Spleen (tissue), 11 donors: ENCODE measurements at regions not wholly inside any gene's neighbourhood (a gene's known extent, or its start where the extent isn't known, plus 50 kb on each side); places are given as distances from the start of the nearest gene placed in this dataset.

Experiments used
- DNase-seq: peaks from one replicate; pipeline ENCODE4 v3.0.0-alpha.2; 2020
- H3K27ac ChIP-seq, 8 donors: fragments of 200-600 bp; sonication (generic) in 7 of 8; 1 replicate in 4 of 8; 2 replicates in 4 of 8; pipeline versions ENCODE4 v1.5.0 to v1.8.0; 2016 to 2021; ENCODE audit warnings: inconsistent platforms in 4 of 8, mild to moderate bottlenecking in 4 of 8, moderate library complexity in 1 of 8
- H3K27me3 ChIP-seq, 7 donors: fragments of 200-600 bp; sonication (generic) in 6 of 7; replicated peaks in 1 of 7; 1 replicate in 4 of 7; 2 replicates in 3 of 7; pipeline versions ENCODE4 v1.5.0 to v1.8.0; 2016 to 2021; ENCODE audit warnings: inconsistent platforms in 3 of 7, mild to moderate bottlenecking in 1 of 7
- H3K36me3 ChIP-seq, 6 donors: fragments of 200-600 bp; sonication (generic) in 5 of 6; 1 replicate in 4 of 6; 2 replicates in 2 of 6; pipeline versions ENCODE4 v1.5.0 to v1.8.0; 2016 to 2021; ENCODE audit warnings: inconsistent platforms in 2 of 6
- H3K4me1 ChIP-seq, 6 donors: fragments of 200-600 bp; sonication (generic) in 5 of 6; 1 replicate in 3 of 6; 2 replicates in 3 of 6; pipeline versions ENCODE4 v1.5.0 to v1.8.0; 2016 to 2021; ENCODE audit warnings: inconsistent platforms in 3 of 6
- H3K4me3 ChIP-seq, 8 donors: fragments of 200-600 bp; sonication (generic) in 7 of 8; 1 replicate in 4 of 8; 2 replicates in 4 of 8; pipeline versions ENCODE4 v1.5.0 to v1.8.0; 2016 to 2021; ENCODE audit warnings: inconsistent platforms in 4 of 8, mild to moderate bottlenecking in 4 of 8, moderate library complexity in 2 of 8
- H3K9me3 ChIP-seq, 8 donors: fragments of 200-600 bp; sonication (generic) in 7 of 8; 1 replicate in 4 of 8; 2 replicates in 4 of 8; pipeline versions ENCODE4 v1.5.0 to v1.8.0; 2016 to 2021; ENCODE audit warnings: inconsistent platforms in 4 of 8
- POLR2A ChIP-seq, 3 donors: fragments of 450-650 bp; IDR thresholded peaks; one replicate each; pipeline ENCODE4 v1.5.1; 2017; ENCODE audit warnings: antibody characterized with exemption in 3 of 3, mild to moderate bottlenecking in 1 of 3
- POLR2AphosphoS5 ChIP-seq, 3 donors: sonication (generic); formaldehyde crosslinking; IDR thresholded peaks; one replicate each; pipeline ENCODE4 v1.5.1; 2017; ENCODE audit warnings: antibody characterized with exemption in 3 of 3
- WGBS, 5 donors: extraction: QIAGEN DNeasy Blood & Tissue Kit in 3 of 5; methylation state at CpG; one replicate each; pipeline versions ENCODE4 v1.1.5 to v1.1.7; 2013 to 2018; 5-methylcytosine and 5-hydroxymethylcytosine counted together
- intact Hi-C: fragments of 100-400 bp; cut with DNase I; formaldehyde crosslinking; loops from one replicate; pipeline ENCODE4 v1.15.0; 2023; ENCODE audit warnings: low total_unique reads
- TF ChIP-seq, protein P1 (sequence below), 11 experiments: fragments of 200-600 bp in 7 of 11; fragments of 450-650 bp in 4 of 11; sonication (generic) in 4 of 11; IDR thresholded peaks in 8 of 11; conservative IDR thresholded peaks in 3 of 11; 1 replicate in 7 of 11; 2 replicates in 4 of 11; pipeline versions ENCODE4 v1.4.0 to v1.8.0; 2016 to 2021; ENCODE audit warnings: antibody characterized with exemption in 11 of 11, inconsistent platforms in 4 of 11, mild to moderate bottlenecking in 1 of 11
- donor health status: healthy with polysubstance abuse.
- donor health status: DM: no; HTN: no; CAD: no; lungs with moderate emphysema.
- donor health status: DM: no; HTN: no; CAD: no.
- donor health status: Bipolar disorder and iron deficiency.
- donor health status: healthy.
- donor health status: DM: no; HTN: no; CAD: no.
- donor health status: DM: yes; HTN: yes; CAD: no.

DNA sequence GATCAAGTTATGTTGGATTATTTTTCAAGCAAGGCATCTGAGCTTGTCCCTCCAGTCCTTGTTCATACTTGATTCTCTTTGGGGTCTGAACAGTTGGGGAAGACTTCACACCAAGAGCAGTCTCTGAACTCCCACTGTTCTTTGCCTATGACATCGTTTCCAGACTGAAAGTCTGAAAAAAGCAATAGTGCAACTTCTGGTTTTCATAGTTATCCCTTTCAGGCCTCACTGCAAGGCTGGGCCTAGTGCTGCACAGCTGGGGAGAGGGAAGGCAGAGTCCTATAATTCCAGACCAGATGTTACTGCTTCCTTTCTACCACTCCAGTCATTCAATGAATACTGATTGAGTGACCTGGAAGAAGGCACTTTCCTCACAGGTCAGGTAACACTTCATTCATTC lies 187.1 kb upstream of the CCND2 start:
- TF ChIP-seq, protein P1, sequence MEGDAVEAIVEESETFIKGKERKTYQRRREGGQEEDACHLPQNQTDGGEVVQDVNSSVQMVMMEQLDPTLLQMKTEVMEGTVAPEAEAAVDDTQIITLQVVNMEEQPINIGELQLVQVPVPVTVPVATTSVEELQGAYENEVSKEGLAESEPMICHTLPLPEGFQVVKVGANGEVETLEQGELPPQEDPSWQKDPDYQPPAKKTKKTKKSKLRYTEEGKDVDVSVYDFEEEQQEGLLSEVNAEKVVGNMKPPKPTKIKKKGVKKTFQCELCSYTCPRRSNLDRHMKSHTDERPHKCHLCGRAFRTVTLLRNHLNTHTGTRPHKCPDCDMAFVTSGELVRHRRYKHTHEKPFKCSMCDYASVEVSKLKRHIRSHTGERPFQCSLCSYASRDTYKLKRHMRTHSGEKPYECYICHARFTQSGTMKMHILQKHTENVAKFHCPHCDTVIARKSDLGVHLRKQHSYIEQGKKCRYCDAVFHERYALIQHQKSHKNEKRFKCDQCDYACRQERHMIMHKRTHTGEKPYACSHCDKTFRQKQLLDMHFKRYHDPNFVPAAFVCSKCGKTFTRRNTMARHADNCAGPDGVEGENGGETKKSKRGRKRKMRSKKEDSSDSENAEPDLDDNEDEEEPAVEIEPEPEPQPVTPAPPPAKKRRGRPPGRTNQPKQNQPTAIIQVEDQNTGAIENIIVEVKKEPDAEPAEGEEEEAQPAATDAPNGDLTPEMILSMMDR (IDR thresholded peaks at IDR 0.05 in 8 of 11, conservative IDR thresholded peaks at IDR 0.05 in 3 of 11) = no peak
- TF ChIP-seq POLR2A (IDR thresholded peaks at IDR 0.05) (no peak), POLR2AphosphoS5 (IDR thresholded peaks at IDR 0.05) (no peak)
- no peaks in the 10 kb centered on the region for H3K36me3 ChIP-seq
- H3K4me3 ChIP-seq = no peak overlapping the region
- 44 to 75% (median 59%) methylated on average over 1 of the region's 1 CpG for WGBS, 5 donors
- intact Hi-C loops = no loop called here
- H3K27ac ChIP-seq = no peak overlapping the region
- H3K27me3 ChIP-seq = no peaks in the 10 kb centered on the region
- DNase-seq = no peak
- peaks cover 0 to 7% (median 2%) of the 10 kb centered on the region in 6 donors for H3K4me1 ChIP-seq
- H3K9me3 ChIP-seq = no peaks in the 10 kb centered on the region

GRCh38 chr12:4084573-4084972 lies 189.0 kb upstream of the CCND2 start:
- WGBS, 5 donors = 79 to 91% (median 80%) methylated on average over 8 of the region's 8 CpGs
- intact Hi-C loops = no loop called here
- no peaks in the 10 kb centered on the region for H3K27me3 ChIP-seq
- no peaks in the 10 kb centered on the region for H3K36me3 ChIP-seq
- no peaks in the 10 kb centered on the region for H3K4me1 ChIP-seq
- H3K27ac ChIP-seq = no peak overlapping the region
- no peaks in the 10 kb centered on the region for H3K9me3 ChIP-seq
- DNase-seq = no peak
- no peak overlapping the region for H3K4me3 ChIP-seq
- TF ChIP-seq, protein P1 (IDR thresholded peaks at IDR 0.05 in 8 of 11, conservative IDR thresholded peaks at IDR 0.05 in 3 of 11) = no peak
- no peak for TF ChIP-seq POLR2A (IDR thresholded peaks at IDR 0.05)
- no peak for TF ChIP-seq POLR2AphosphoS5 (IDR thresholded peaks at IDR 0.05)

GRCh38 chr12:4082809-4083403 lies 190.7 kb upstream of the CCND2 start:
- Histone ChIP-seq H3K27me3 (no peaks in the 10 kb centered on the region), H3K27ac (no peak overlapping the region), H3K4me3 (no peak overlapping the region), H3K4me1 (no peaks in the 10 kb centered on the region), H3K9me3 (peaks cover 0 to 12% (median 0%) of the 10 kb centered on the region in 8 donors), H3K36me3 (no peaks in the 10 kb centered on the region)
- TF ChIP-seq POLR2AphosphoS5 (IDR thresholded peaks at IDR 0.05) (no peak), POLR2A (IDR thresholded peaks at IDR 0.05) (no peak)
- TF ChIP-seq, protein P1 (IDR thresholded peaks at IDR 0.05 in 8 of 11, conservative IDR thresholded peaks at IDR 0.05 in 3 of 11) = no peak
- DNase-seq = no peak
- intact Hi-C loops = no loop called here
- WGBS, 5 donors = 62 to 79% (median 64%) methylated on average over 13 of the region's 13 CpGs

- TF ChIP-seq, protein P1 (IDR thresholded peaks at IDR 0.05 in 8 of 11, conservative IDR thresholded peaks at IDR 0.05 in 3 of 11) = no peak
- TF ChIP-seq POLR2A (IDR thresholded peaks at IDR 0.05) (no peak), POLR2AphosphoS5 (IDR thresholded peaks at IDR 0.05) (no peak)
- Histone ChIP-seq H3K4me3 (no peak overlapping the region), H3K36me3 (no peaks in the 10 kb centered on the region), H3K9me3 (peaks cover 0 to 12% (median 0%) of the 10 kb centered on the region in 8 donors), H3K27me3 (no peaks in the 10 kb centered on the region), H3K27ac (no peak overlapping the region), H3K4me1 (no peaks in the 10 kb centered on the region)
- intact Hi-C loops = no loop called here
- WGBS, 5 donors = 92 to 100% (median 96%) methylated on average over 1 of the region's 1 CpG
- DNase-seq = no peak
Observed at GRCh38 chr12:4080213-4080612, 193.3 kb upstream of the CCND2 start.
